CD14-positive monocyte (primary cell): ENCODE measurements at regions not wholly inside any gene's neighbourhood (a gene's known extent, or its start where the extent isn't known, plus 50 kb on each side); places are given as distances from the start of the nearest gene placed in this dataset.
A peak's percentile ranks its signal among the peaks of the same experiment; 100 is the strongest.

Experiments
- DNase-seq, 3 donors: peaks; one replicate each; pipeline ENCODE4 v3.0.0-alpha.2; 2011 to 2022
- H2AFZ ChIP-seq: 2 replicates; pipeline ENCODE4 v1.6.0; 2012; ENCODE audit warnings: mild to moderate bottlenecking, low read depth, low read length, inconsistent platforms; ENCODE audit not compliant: insufficient read depth, poor library complexity, severe bottlenecking
- H3K27ac ChIP-seq, 2 donors: 1 replicate in 1 of 2; 2 replicates in 1 of 2; pipeline ENCODE4 v1.5.1; 2012 to 2013; ENCODE audit warnings: low read length in 2 of 2, control low read depth in 1 of 2, inconsistent platforms in 1 of 2, low read depth in 1 of 2, mild to moderate bottlenecking in 1 of 2
- H3K27me3 ChIP-seq, 2 donors: one replicate each; pipeline versions ENCODE4 v1.6.0 to v1.6.1; 2011 to 2013; ENCODE audit warnings: low read length in 2 of 2; ENCODE audit not compliant: control insufficient read depth in 2 of 2, insufficient read depth in 2 of 2
- H3K36me3 ChIP-seq, 2 donors: replicated peaks in 1 of 2; 1 replicate in 1 of 2; 2 replicates in 1 of 2; pipeline versions ENCODE4 v1.5.1 to v1.6.1; 2012 to 2013; ENCODE audit warnings: low read length in 2 of 2, control low read depth in 1 of 2, inconsistent platforms in 1 of 2, mild to moderate bottlenecking in 1 of 2; ENCODE audit not compliant: insufficient read depth in 2 of 2, control insufficient read depth in 1 of 2
- H3K4me1 ChIP-seq, 2 donors: 1 replicate in 1 of 2; 2 replicates in 1 of 2; pipeline versions ENCODE4 v1.5.1 to v1.6.1; 2012 to 2013; ENCODE audit warnings: low read length in 2 of 2, control low read depth in 1 of 2, inconsistent platforms in 1 of 2, mild to moderate bottlenecking in 1 of 2, moderate library complexity in 1 of 2; ENCODE audit not compliant: insufficient read depth in 2 of 2, control insufficient read depth in 1 of 2
- H3K4me2 ChIP-seq: replicated peaks from 2 replicates; pipeline ENCODE3; 2012; ENCODE audit warnings: low read length, moderate library complexity, mild to moderate bottlenecking; ENCODE audit not compliant: poor library complexity, severe bottlenecking; ENCODE audit errors: extremely low read depth
- H3K4me3 ChIP-seq, 3 experiments: fragments of 200-600 bp in 1 of 3; sonication (generic) in 1 of 3; replicated peaks in 1 of 3; 1 replicate in 2 of 3; 2 replicates in 1 of 3; pipeline ENCODE4 v1.5.1; 2011 to 2013; ENCODE audit warnings: low read length in 3 of 3, mild to moderate bottlenecking in 3 of 3, control low read depth in 2 of 3, low read depth in 2 of 3, inconsistent platforms in 1 of 3, moderate library complexity in 1 of 3
- H3K79me2 ChIP-seq: 2 replicates; pipeline ENCODE4 v1.6.0; 2012; ENCODE audit warnings: mild to moderate bottlenecking, control low read depth, inconsistent platforms, low read length, moderate library complexity; ENCODE audit not compliant: insufficient read depth
- H3K9ac ChIP-seq: 2 replicates; pipeline ENCODE4 v1.6.0; 2017; ENCODE audit warnings: low read length, mild to moderate bottlenecking; ENCODE audit not compliant: insufficient read depth, poor library complexity, severe bottlenecking
- H3K9me3 ChIP-seq, 2 donors: replicated peaks in 1 of 2; 1 replicate in 1 of 2; 2 replicates in 1 of 2; pipeline versions ENCODE4 v1.5.1 to v1.6.1; 2012 to 2013; ENCODE audit warnings: low read length in 2 of 2, control low read depth in 1 of 2; ENCODE audit not compliant: control insufficient read depth in 1 of 2, insufficient read depth in 1 of 2
- H4K20me1 ChIP-seq: 2 replicates; pipeline ENCODE4 v1.6.0; 2012; ENCODE audit warnings: mild to moderate bottlenecking, low read length, control low read depth, moderate library complexity; ENCODE audit not compliant: insufficient read depth
- H3K27ac Mint-ChIP-seq, 7 donors: one replicate each; pipeline ENCODE4 v1.8.0; 2020; ENCODE audit warnings: mild to moderate bottlenecking in 7 of 7, mixed read lengths in 7 of 7, moderate library complexity in 6 of 7, inconsistent platforms in 2 of 7
- H3K27me3 Mint-ChIP-seq, 3 donors: one replicate each; pipeline ENCODE4 v1.8.0; 2021 to 2022; ENCODE audit warnings: low read depth in 3 of 3, mild to moderate bottlenecking in 3 of 3, mixed read lengths in 3 of 3, moderate library complexity in 3 of 3, inconsistent platforms in 1 of 3
- H3K36me3 Mint-ChIP-seq, 2 donors: one replicate each; pipeline ENCODE4 v1.8.0; 2020; ENCODE audit warnings: mixed read lengths in 2 of 2, inconsistent platforms in 1 of 2, mild to moderate bottlenecking in 1 of 2
- H3K4me1 Mint-ChIP-seq: one replicate; pipeline ENCODE4 v1.8.0; 2020; ENCODE audit warnings: mild to moderate bottlenecking, mixed read lengths
- H3K4me3 Mint-ChIP-seq, 2 donors: one replicate each; pipeline ENCODE4 v1.8.0; 2020; ENCODE audit warnings: mild to moderate bottlenecking in 2 of 2, mixed read lengths in 2 of 2, moderate library complexity in 1 of 2
- H3K9me3 Mint-ChIP-seq, 7 donors: one replicate each; pipeline ENCODE4 v1.8.0; 2020 to 2022; ENCODE audit warnings: mixed read lengths in 7 of 7, mild to moderate bottlenecking in 6 of 7, moderate library complexity in 6 of 7, inconsistent platforms in 2 of 7
- WGBS: methylation state at CpG from one replicate; pipeline ENCODE4 v1.1.5; 2013; ENCODE audit warnings: missing lambda C conversion rate; ENCODE audit not compliant: insufficient coverage; 5-methylcytosine and 5-hydroxymethylcytosine counted together
- intact Hi-C, 2 donors: fragments of 100-400 bp; cut with micrococcal nuclease; formaldehyde crosslinking; loops; one replicate each; pipeline versions ENCODE4 v1.15.0 to v1.15.1; 2023
- TF ChIP-seq, protein P1 (sequence below): fragments of 200-600 bp; IDR thresholded peaks from one replicate; pipeline ENCODE4 v1.8.0; 2022; ENCODE audit warnings: antibody characterized with exemption, mild to moderate bottlenecking

- 98% methylated on average over 7 of the region's 9 CpGs for WGBS
- DNase-seq: no peak
- H3K4me1 ChIP-seq: peaks cover 25 to 28% of the 10 kb centered on the region in 2 donors
- TF ChIP-seq, protein P1, sequence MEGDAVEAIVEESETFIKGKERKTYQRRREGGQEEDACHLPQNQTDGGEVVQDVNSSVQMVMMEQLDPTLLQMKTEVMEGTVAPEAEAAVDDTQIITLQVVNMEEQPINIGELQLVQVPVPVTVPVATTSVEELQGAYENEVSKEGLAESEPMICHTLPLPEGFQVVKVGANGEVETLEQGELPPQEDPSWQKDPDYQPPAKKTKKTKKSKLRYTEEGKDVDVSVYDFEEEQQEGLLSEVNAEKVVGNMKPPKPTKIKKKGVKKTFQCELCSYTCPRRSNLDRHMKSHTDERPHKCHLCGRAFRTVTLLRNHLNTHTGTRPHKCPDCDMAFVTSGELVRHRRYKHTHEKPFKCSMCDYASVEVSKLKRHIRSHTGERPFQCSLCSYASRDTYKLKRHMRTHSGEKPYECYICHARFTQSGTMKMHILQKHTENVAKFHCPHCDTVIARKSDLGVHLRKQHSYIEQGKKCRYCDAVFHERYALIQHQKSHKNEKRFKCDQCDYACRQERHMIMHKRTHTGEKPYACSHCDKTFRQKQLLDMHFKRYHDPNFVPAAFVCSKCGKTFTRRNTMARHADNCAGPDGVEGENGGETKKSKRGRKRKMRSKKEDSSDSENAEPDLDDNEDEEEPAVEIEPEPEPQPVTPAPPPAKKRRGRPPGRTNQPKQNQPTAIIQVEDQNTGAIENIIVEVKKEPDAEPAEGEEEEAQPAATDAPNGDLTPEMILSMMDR: no peak
- no peak overlapping the region for H3K27ac ChIP-seq
- H4K20me1 ChIP-seq: no peaks in the 10 kb centered on the region
- Mint-ChIP-seq H3K36me3 (peaks cover 3 to 4% of the 10 kb centered on the region in 2 donors), H3K4me1 (peaks cover 31% of the 10 kb centered on the region), H3K4me3 (no peak overlapping the region), H3K27me3 (peaks cover 2 to 7% (median 4%) of the 10 kb centered on the region in 3 donors), H3K27ac (no peak overlapping the region), H3K9me3 (peaks cover 9 to 16% (median 12%) of the 10 kb centered on the region in 7 donors)
- H3K36me3 ChIP-seq: no peaks in the 10 kb centered on the region
- no peak overlapping the region for H2AFZ ChIP-seq
- H3K79me2 ChIP-seq: no peaks in the 10 kb centered on the region
- no peak overlapping the region for H3K4me3 ChIP-seq
- H3K9me3 ChIP-seq: peaks cover 5 to 6% of the 10 kb centered on the region in 2 donors
- intact Hi-C loops: no loop called here
- H3K27me3 ChIP-seq: no peaks in the 10 kb centered on the region
- no peak overlapping the region for H3K4me2 ChIP-seq
- H3K9ac ChIP-seq: no peak overlapping the region
Observed at GRCh38 chr17:83185023-83186002, 105.9 kb downstream of the METRNL start.

- no peak overlapping the region for H2AFZ ChIP-seq
- H3K4me1 Mint-ChIP-seq: peaks cover 28% of the 10 kb centered on the region
- H3K79me2 ChIP-seq: no peaks in the 10 kb centered on the region
- no peak overlapping the region for H3K9ac ChIP-seq
- peaks cover 2 to 7% (median 4%) of the 10 kb centered on the region in 3 donors for H3K27me3 Mint-ChIP-seq
- H3K27me3 ChIP-seq: no peaks in the 10 kb centered on the region
- TF ChIP-seq, protein P1: no peak
- 16% methylated on average over 4 of the region's 4 CpGs for WGBS
- no peaks in the 10 kb centered on the region for H3K36me3 ChIP-seq
- no peak overlapping the region for H3K27ac ChIP-seq
- no peaks in the 10 kb centered on the region for H4K20me1 ChIP-seq
- intact Hi-C loops: no loop called here
- H3K9me3 Mint-ChIP-seq: peaks cover 9 to 16% (median 12%) of the 10 kb centered on the region in 7 donors
- peaks cover 3 to 4% of the 10 kb centered on the region in 2 donors for H3K36me3 Mint-ChIP-seq
- no peak overlapping the region for H3K4me3 Mint-ChIP-seq
- H3K27ac Mint-ChIP-seq: peak overlapping the region in 1 of 7 donors; percentile 15
- H3K4me3 ChIP-seq: no peak overlapping the region
- DNase-seq: no peak
- peaks cover 5 to 6% of the 10 kb centered on the region in 2 donors for H3K9me3 ChIP-seq
- H3K4me1 ChIP-seq: peaks cover 25 to 28% of the 10 kb centered on the region in 2 donors
- H3K4me2 ChIP-seq: no peak overlapping the region
Observed at GRCh38 chr17:83186226-83186625, 106.8 kb downstream of the METRNL start.
